Mesodermal cell (in vitro differentiated cells): ENCODE measurements at regions not wholly inside any gene's neighbourhood (a gene's known extent, or its start where the extent isn't known, plus 50 kb on each side); places are given as distances from the start of the nearest gene placed in this dataset.

ENCODE experiments used
- H3K27ac ChIP-seq: 2 replicates; pipeline ENCODE4 v1.7.0; 2013; ENCODE audit warnings: mild to moderate bottlenecking, low read depth, low read length, moderate library complexity; ENCODE audit not compliant: severe bottlenecking
- H3K36me3 ChIP-seq: 2 replicates; pipeline ENCODE4 v1.7.1; 2013; ENCODE audit warnings: mild to moderate bottlenecking, low read length, moderate library complexity; ENCODE audit not compliant: control insufficient read depth, insufficient read depth
- H3K4me1 ChIP-seq: one replicate; pipeline ENCODE4 v1.7.1; 2013; ENCODE audit warnings: mild to moderate bottlenecking, low read length; ENCODE audit not compliant: insufficient read depth, control insufficient read depth, poor library complexity, severe bottlenecking
- H3K4me3 ChIP-seq: 2 replicates; pipeline ENCODE4 v1.7.0; 2013; ENCODE audit warnings: low read length, control low read depth, mild to moderate bottlenecking; ENCODE audit not compliant: insufficient read depth, poor library complexity, severe bottlenecking; ENCODE audit errors: extremely low read depth
- H3K9me3 ChIP-seq: 2 replicates; pipeline ENCODE4 v1.7.1; 2013; ENCODE audit warnings: mild to moderate bottlenecking, low read length, moderate library complexity; ENCODE audit not compliant: control insufficient read depth
- WGBS, 2 experiments: methylation state at CpG; one replicate each; pipeline ENCODE4 v1.1.5; 2013; ENCODE audit warnings: missing lambda C conversion rate in 2 of 2; ENCODE audit not compliant: insufficient coverage in 2 of 2; 5-methylcytosine and 5-hydroxymethylcytosine counted together

- no peak overlapping the region for H3K27ac ChIP-seq
- no peaks in the 10 kb centered on the region for H3K4me1 ChIP-seq
- no peak overlapping the region for H3K4me3 ChIP-seq
- H3K9me3 ChIP-seq: no peaks in the 10 kb centered on the region
- WGBS, 2 experiments: 90 to 100% methylated on average over 1 to 2 of the region's 2 CpGs
- H3K36me3 ChIP-seq: no peaks in the 10 kb centered on the region
Observed at GRCh38 chr3:145939431-145939830, 221.6 kb downstream of the PLOD2 start.

- Histone ChIP-seq H3K36me3 (no peaks in the 10 kb centered on the region), H3K9me3 (no peaks in the 10 kb centered on the region), H3K27ac (no peak overlapping the region), H3K4me1 (no peaks in the 10 kb centered on the region), H3K4me3 (no peak overlapping the region)
- WGBS, 2 experiments: 86 to 100% methylated on average over 1 of the region's 1 CpG
Observed at GRCh38 chr3:145942052-145942451, 218.9 kb downstream of the PLOD2 start.

GRCh38 chr3:145943952-145944351 is 217.0 kb downstream of the PLOD2 start:
- H3K4me1 ChIP-seq: no peaks in the 10 kb centered on the region
- no peaks in the 10 kb centered on the region for H3K36me3 ChIP-seq
- H3K4me3 ChIP-seq: no peak overlapping the region
- no peaks in the 10 kb centered on the region for H3K9me3 ChIP-seq
- 43 to 80% methylated on average over 1 to 2 of the region's 2 CpGs for WGBS, 2 experiments
- no peak overlapping the region for H3K27ac ChIP-seq

- Histone ChIP-seq H3K9me3 (no peaks in the 10 kb centered on the region), H3K4me3 (no peak overlapping the region), H3K27ac (no peak overlapping the region), H3K4me1 (no peaks in the 10 kb centered on the region), H3K36me3 (no peaks in the 10 kb centered on the region)
- WGBS, 2 experiments: no CpG with 5 or more reads among the region's 2 CpGs
Observed at GRCh38 chr3:145951441-145951840, 209.5 kb downstream of the PLOD2 start.

- Histone ChIP-seq H3K27ac (no peak overlapping the region), H3K4me3 (no peak overlapping the region), H3K4me1 (no peaks in the 10 kb centered on the region), H3K36me3 (no peaks in the 10 kb centered on the region), H3K9me3 (no peaks in the 10 kb centered on the region)
- 93% methylated on average over 2 to 3 of the region's 4 CpGs for WGBS, 2 experiments
Observed at GRCh38 chr3:145952536-145952935, 208.4 kb downstream of the PLOD2 start.

GRCh38 chr3:145953316-145953715 is 207.7 kb downstream of the PLOD2 start:
- H3K27ac ChIP-seq: no peak overlapping the region
- H3K36me3 ChIP-seq: no peaks in the 10 kb centered on the region
- no peaks in the 10 kb centered on the region for H3K4me1 ChIP-seq
- 100% methylated on average over 2 of the region's 3 CpGs; no CpG with 5 or more reads in 1 of the 2 experiments for WGBS, 2 experiments
- no peak overlapping the region for H3K4me3 ChIP-seq
- no peaks in the 10 kb centered on the region for H3K9me3 ChIP-seq

GRCh38 chr3:145959457-145960088 is 201.4 kb downstream of the PLOD2 start:
- Histone ChIP-seq H3K4me3 (no peak overlapping the region), H3K4me1 (no peaks in the 10 kb centered on the region), H3K9me3 (no peaks in the 10 kb centered on the region), H3K27ac (no peak overlapping the region), H3K36me3 (no peaks in the 10 kb centered on the region)
- no CpG with 5 or more reads among the region's 2 CpGs for WGBS, 2 experiments

GRCh38 chr3:145963111-145963510 is 197.9 kb downstream of the PLOD2 start:
- Histone ChIP-seq H3K9me3 (no peaks in the 10 kb centered on the region), H3K27ac (no peak overlapping the region), H3K4me1 (no peaks in the 10 kb centered on the region), H3K4me3 (no peak overlapping the region), H3K36me3 (no peaks in the 10 kb centered on the region)
- WGBS, 2 experiments: 80 to 86% methylated on average over 1 to 2 of the region's 2 CpGs

GRCh38 chr3:145967043-145967442 is 193.9 kb downstream of the PLOD2 start:
- no peak overlapping the region for H3K4me3 ChIP-seq
- H3K27ac ChIP-seq: no peak overlapping the region
- 50 to 80% methylated on average over 1 of the region's 3 CpGs for WGBS, 2 experiments
- no peaks in the 10 kb centered on the region for H3K9me3 ChIP-seq
- H3K4me1 ChIP-seq: no peaks in the 10 kb centered on the region
- no peaks in the 10 kb centered on the region for H3K36me3 ChIP-seq

- H3K4me1 ChIP-seq: no peaks in the 10 kb centered on the region
- no peak overlapping the region for H3K27ac ChIP-seq
- no peaks in the 10 kb centered on the region for H3K36me3 ChIP-seq
- no peak overlapping the region for H3K4me3 ChIP-seq
- H3K9me3 ChIP-seq: no peaks in the 10 kb centered on the region
Observed at GRCh38 chr3:145971186-145971585, 189.8 kb downstream of the PLOD2 start.

- no peaks in the 10 kb centered on the region for H3K36me3 ChIP-seq
- no peaks in the 10 kb centered on the region for H3K9me3 ChIP-seq
- H3K27ac ChIP-seq: no peak overlapping the region
- no peaks in the 10 kb centered on the region for H3K4me1 ChIP-seq
- no peak overlapping the region for H3K4me3 ChIP-seq
- whole genome bisulfite sequencing, 2 experiments: 100% methylated on average over 1 of the region's 1 CpG; no CpG with 5 or more reads in 1 of the 2 experiments
Observed at GRCh38 chr3:145972851-145973250, 188.1 kb downstream of the PLOD2 start.
